Testis (tissue), 2 donors: ENCODE measurements at regions not wholly inside any gene's neighbourhood (a gene's known extent, or its start where the extent isn't known, plus 50 kb on each side); places are given as distances from the start of the nearest gene placed in this dataset.

Experiments
- POLR2A ChIP-seq: fragments of 450-650 bp; IDR thresholded peaks from one replicate; pipeline ENCODE4 v1.6.1; 2017; ENCODE audit warnings: antibody characterized with exemption, mild to moderate bottlenecking, moderate library complexity
- TF ChIP-seq, protein P1 (sequence below), 3 experiments: fragments of 450-650 bp in 2 of 3; fragments of 200-600 bp in 1 of 3; sonication (generic) in 1 of 3; IDR thresholded peaks; one replicate each; pipeline ENCODE4 v1.5.1; 2016 to 2019; ENCODE audit warnings: antibody characterized with exemption in 3 of 3, mild to moderate bottlenecking in 2 of 3, moderate library complexity in 1 of 3

DNA sequence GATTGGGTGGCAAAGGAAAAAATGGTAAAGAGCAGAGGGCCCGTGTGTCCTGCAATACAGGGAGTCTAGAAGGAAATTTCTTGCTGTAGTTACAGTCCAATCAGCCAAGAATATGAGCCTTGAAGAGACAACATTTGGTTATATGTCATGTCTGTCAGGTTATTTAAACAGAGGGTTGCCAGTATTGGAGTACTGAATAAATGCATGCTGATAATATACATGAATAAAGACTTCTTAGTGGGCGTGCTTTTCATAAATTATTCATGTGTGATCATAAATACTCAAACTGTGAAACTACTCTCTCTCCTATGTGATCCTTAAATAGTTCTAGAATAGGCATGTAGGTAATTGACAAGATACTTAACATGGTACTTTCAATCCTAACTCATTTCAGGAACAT, 249.0 kb downstream of the CRPPA start:
- TF ChIP-seq, protein P1, sequence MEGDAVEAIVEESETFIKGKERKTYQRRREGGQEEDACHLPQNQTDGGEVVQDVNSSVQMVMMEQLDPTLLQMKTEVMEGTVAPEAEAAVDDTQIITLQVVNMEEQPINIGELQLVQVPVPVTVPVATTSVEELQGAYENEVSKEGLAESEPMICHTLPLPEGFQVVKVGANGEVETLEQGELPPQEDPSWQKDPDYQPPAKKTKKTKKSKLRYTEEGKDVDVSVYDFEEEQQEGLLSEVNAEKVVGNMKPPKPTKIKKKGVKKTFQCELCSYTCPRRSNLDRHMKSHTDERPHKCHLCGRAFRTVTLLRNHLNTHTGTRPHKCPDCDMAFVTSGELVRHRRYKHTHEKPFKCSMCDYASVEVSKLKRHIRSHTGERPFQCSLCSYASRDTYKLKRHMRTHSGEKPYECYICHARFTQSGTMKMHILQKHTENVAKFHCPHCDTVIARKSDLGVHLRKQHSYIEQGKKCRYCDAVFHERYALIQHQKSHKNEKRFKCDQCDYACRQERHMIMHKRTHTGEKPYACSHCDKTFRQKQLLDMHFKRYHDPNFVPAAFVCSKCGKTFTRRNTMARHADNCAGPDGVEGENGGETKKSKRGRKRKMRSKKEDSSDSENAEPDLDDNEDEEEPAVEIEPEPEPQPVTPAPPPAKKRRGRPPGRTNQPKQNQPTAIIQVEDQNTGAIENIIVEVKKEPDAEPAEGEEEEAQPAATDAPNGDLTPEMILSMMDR (IDR thresholded peaks at IDR 0.05) = no peak
- TF ChIP-seq POLR2A = no peak
